Activated naive CD4-positive, alpha-beta T cell treated with anti-CD3 and anti-CD28 coated beads, Interleukin-2, amount 10 ng/mL, durations not matched to agents 7 days and 5 days (primary cell): ENCODE measurements at regions not wholly inside any gene's neighbourhood (a gene's known extent, or its start where the extent isn't known, plus 50 kb on each side); places are given as distances from the start of the nearest gene placed in this dataset.
"Not testable (repeated sequence)": the region's sequence is repeated elsewhere in the genome, so short reads cannot be mapped to it uniquely, and the experiment has no call there.

ENCODE experiments used
- CTCF ChIA-PET: fragments of 350-600 bp; sonication (Branson Sonifier 250); formaldehyde crosslinking; loops from one replicate; lab custom pipeline; 2021; ENCODE audit warnings: antibody characterized with exemption; lab: Charles Lee
- DNase-seq: peaks from one replicate; pipeline ENCODE4 v3.0.0-alpha.2; 2020
- H3K27ac Mint-ChIP-seq: one replicate; pipeline ENCODE4 v1.8.0; 2021; ENCODE audit warnings: mild to moderate bottlenecking, moderate library complexity, mixed read lengths
- H3K27me3 Mint-ChIP-seq: one replicate; pipeline ENCODE4 v1.8.0; 2021; ENCODE audit warnings: mild to moderate bottlenecking, mixed read lengths
- H3K36me3 Mint-ChIP-seq: one replicate; pipeline ENCODE4 v1.8.0; 2021; ENCODE audit warnings: mixed read lengths
- H3K4me1 Mint-ChIP-seq: one replicate; pipeline ENCODE4 v1.8.0; 2021; ENCODE audit warnings: mixed read lengths
- H3K4me3 Mint-ChIP-seq: one replicate; pipeline ENCODE4 v1.8.0; 2021; ENCODE audit warnings: mild to moderate bottlenecking, moderate library complexity, mixed read lengths
- H3K9me3 Mint-ChIP-seq: one replicate; pipeline ENCODE4 v1.8.0; 2021; ENCODE audit warnings: mixed read lengths

GRCh38 chr4:177191991-177192390 lies 117.7 kb upstream of the NEIL3 start:
- Mint-ChIP-seq H3K4me1 (no peaks in the 10 kb centered on the region), H3K4me3 (no peak overlapping the region), H3K27me3 (no peaks in the 10 kb centered on the region), H3K9me3 (no peaks in the 10 kb centered on the region), H3K27ac (no peak overlapping the region), H3K36me3 (no peaks in the 10 kb centered on the region)
- CTCF ChIA-PET, result no interaction called here
- DNase-seq, result no peak

GRCh38 chr4:177193024-177193715 lies 116.5 kb upstream of the NEIL3 start:
- CTCF ChIA-PET, H3K27me3 Mint-ChIP-seq, H3K36me3 Mint-ChIP-seq, H3K27ac Mint-ChIP-seq, H3K4me3 Mint-ChIP-seq, H3K4me1 Mint-ChIP-seq, H3K9me3 Mint-ChIP-seq, DNase-seq: not testable (repeated sequence)

GRCh38 chr4:177194906-177195305 lies 114.8 kb upstream of the NEIL3 start:
- CTCF ChIA-PET, result no interaction called here
- Mint-ChIP-seq H3K4me3 (no peak overlapping the region), H3K4me1 (no peaks in the 10 kb centered on the region), H3K27ac (no peak overlapping the region), H3K27me3 (no peaks in the 10 kb centered on the region), H3K36me3 (no peaks in the 10 kb centered on the region), H3K9me3 (no peaks in the 10 kb centered on the region)
- DNase-seq, result no peak

GRCh38 chr4:177196615-177197014 lies 113.1 kb upstream of the NEIL3 start:
- Mint-ChIP-seq H3K4me1 (no peaks in the 10 kb centered on the region), H3K27ac (no peak overlapping the region), H3K36me3 (no peaks in the 10 kb centered on the region), H3K4me3 (no peak overlapping the region), H3K9me3 (no peaks in the 10 kb centered on the region), H3K27me3 (no peaks in the 10 kb centered on the region)
- CTCF ChIA-PET, result no interaction called here
- DNase-seq, result no peak

- Mint-ChIP-seq H3K27me3 (no peaks in the 10 kb centered on the region), H3K9me3 (no peaks in the 10 kb centered on the region), H3K36me3 (no peaks in the 10 kb centered on the region), H3K4me3 (no peak overlapping the region), H3K27ac (no peak overlapping the region), H3K4me1 (peaks cover 3% of the 10 kb centered on the region)
- CTCF ChIA-PET, result no interaction called here
- DNase-seq, result no peak
These were observed 108.1 kb upstream of the NEIL3 start for GRCh38 chr4:177201614-177202013.

- Mint-ChIP-seq H3K36me3 (no peaks in the 10 kb centered on the region), H3K27ac (no peak overlapping the region)
- CTCF ChIA-PET, result no interaction called here
These were observed 105.5 kb upstream of the NEIL3 start for GRCh38 chr4:177204126-177204525.

GRCh38 chr4:177214935-177215334 lies 94.7 kb upstream of the NEIL3 start:
- Mint-ChIP-seq H3K36me3 (no peaks in the 10 kb centered on the region), H3K27me3 (peaks cover 8% of the 10 kb centered on the region), H3K9me3 (no peaks in the 10 kb centered on the region), H3K4me3 (no peak overlapping the region), H3K27ac (no peak overlapping the region), H3K4me1 (no peaks in the 10 kb centered on the region)
- no peak for DNase-seq
- CTCF ChIA-PET, result no interaction called here

More at GRCh38 chr4:177204126-177204525, 105.5 kb upstream of the NEIL3 start:
- H3K4me1 Mint-ChIP-seq, result peaks cover 3% of the 10 kb centered on the region
- H3K27me3 Mint-ChIP-seq, result no peaks in the 10 kb centered on the region
- no peak for DNase-seq
- H3K4me3 Mint-ChIP-seq, result no peak overlapping the region
- H3K9me3 Mint-ChIP-seq, result no peaks in the 10 kb centered on the region

- CTCF ChIA-PET, result no interaction called here
- no peak overlapping the region for H3K4me3 Mint-ChIP-seq
- no peaks in the 10 kb centered on the region for H3K36me3 Mint-ChIP-seq
- no peak overlapping the region for H3K27ac Mint-ChIP-seq
- DNase-seq, result no peak
- no peaks in the 10 kb centered on the region for H3K4me1 Mint-ChIP-seq
- no peaks in the 10 kb centered on the region for H3K27me3 Mint-ChIP-seq
- no peaks in the 10 kb centered on the region for H3K9me3 Mint-ChIP-seq
These were observed 89.3 kb upstream of the NEIL3 start for GRCh38 chr4:177220376-177220775.

GRCh38 chr4:177222781-177223180 lies 86.9 kb upstream of the NEIL3 start:
- H3K27ac Mint-ChIP-seq, result no peak overlapping the region
- no peaks in the 10 kb centered on the region for H3K9me3 Mint-ChIP-seq
- CTCF ChIA-PET, result interaction anchor here (0.7 kb wide), 1 partner anchor 105 kb away, joined by 3 read pairs; no protein-coding TSS in a partner anchor
- no peaks in the 10 kb centered on the region for H3K27me3 Mint-ChIP-seq
- DNase-seq, result no peak
- no peaks in the 10 kb centered on the region for H3K36me3 Mint-ChIP-seq
- H3K4me3 Mint-ChIP-seq, result no peak overlapping the region
- H3K4me1 Mint-ChIP-seq, result no peaks in the 10 kb centered on the region

- Mint-ChIP-seq H3K9me3 (no peaks in the 10 kb centered on the region), H3K4me3 (no peak overlapping the region), H3K4me1 (peaks cover 5% of the 10 kb centered on the region), H3K27me3 (no peaks in the 10 kb centered on the region), H3K36me3 (no peaks in the 10 kb centered on the region), H3K27ac (no peak overlapping the region)
- CTCF ChIA-PET, result no interaction called here
- DNase-seq, result no peak
These were observed 84.1 kb upstream of the NEIL3 start for GRCh38 chr4:177225605-177226004.

- H3K27me3 Mint-ChIP-seq, result no peaks in the 10 kb centered on the region
- CTCF ChIA-PET, result no interaction called here
- H3K4me3 Mint-ChIP-seq, result no peak overlapping the region
- H3K27ac Mint-ChIP-seq, result no peak overlapping the region
- no peaks in the 10 kb centered on the region for H3K36me3 Mint-ChIP-seq
- peaks cover 5% of the 10 kb centered on the region for H3K4me1 Mint-ChIP-seq
- H3K9me3 Mint-ChIP-seq, result no peaks in the 10 kb centered on the region
- no peak for DNase-seq
These were observed 82.0 kb upstream of the NEIL3 start for GRCh38 chr4:177227636-177228035.

GRCh38 chr4:177228599-177228998 lies 81.1 kb upstream of the NEIL3 start:
- Mint-ChIP-seq H3K36me3 (no peaks in the 10 kb centered on the region), H3K4me3 (no peak overlapping the region), H3K9me3 (no peaks in the 10 kb centered on the region), H3K4me1 (peaks cover 5% of the 10 kb centered on the region), H3K27me3 (no peaks in the 10 kb centered on the region), H3K27ac (no peak overlapping the region)
- CTCF ChIA-PET, result no interaction called here
- no peak for DNase-seq

- CTCF ChIA-PET, result no interaction called here
- Mint-ChIP-seq H3K4me1 (peaks cover 5% of the 10 kb centered on the region), H3K27me3 (no peaks in the 10 kb centered on the region), H3K4me3 (peak overlapping the region; percentile 16), H3K36me3 (no peaks in the 10 kb centered on the region), H3K27ac (peak overlapping the region; percentile 2), H3K9me3 (no peaks in the 10 kb centered on the region)
- no peak for DNase-seq
These were observed 80.3 kb upstream of the NEIL3 start for GRCh38 chr4:177229331-177229730.

GRCh38 chr4:177232473-177232872 lies 77.2 kb upstream of the NEIL3 start:
- CTCF ChIA-PET, result no interaction called here
- Mint-ChIP-seq H3K27me3 (no peaks in the 10 kb centered on the region), H3K4me1 (peaks cover 5% of the 10 kb centered on the region), H3K9me3 (no peaks in the 10 kb centered on the region), H3K36me3 (no peaks in the 10 kb centered on the region), H3K4me3 (no peak overlapping the region), H3K27ac (no peak overlapping the region)
- no peak for DNase-seq

GRCh38 chr4:177235026-177235425 lies 74.6 kb upstream of the NEIL3 start:
- no peak overlapping the region for H3K27ac Mint-ChIP-seq
- H3K27me3 Mint-ChIP-seq, result no peaks in the 10 kb centered on the region
- H3K4me3 Mint-ChIP-seq, result no peak overlapping the region
- CTCF ChIA-PET, result no interaction called here
- no peak for DNase-seq
- H3K36me3 Mint-ChIP-seq, result no peaks in the 10 kb centered on the region
- H3K4me1 Mint-ChIP-seq, result no peaks in the 10 kb centered on the region
- no peaks in the 10 kb centered on the region for H3K9me3 Mint-ChIP-seq
